ENCODE measurements at regions not wholly inside any gene's neighbourhood (a gene's known extent, or its start where the extent isn't known, plus 50 kb on each side); places are given as distances from the start of the nearest gene placed in this dataset.

DNA sequence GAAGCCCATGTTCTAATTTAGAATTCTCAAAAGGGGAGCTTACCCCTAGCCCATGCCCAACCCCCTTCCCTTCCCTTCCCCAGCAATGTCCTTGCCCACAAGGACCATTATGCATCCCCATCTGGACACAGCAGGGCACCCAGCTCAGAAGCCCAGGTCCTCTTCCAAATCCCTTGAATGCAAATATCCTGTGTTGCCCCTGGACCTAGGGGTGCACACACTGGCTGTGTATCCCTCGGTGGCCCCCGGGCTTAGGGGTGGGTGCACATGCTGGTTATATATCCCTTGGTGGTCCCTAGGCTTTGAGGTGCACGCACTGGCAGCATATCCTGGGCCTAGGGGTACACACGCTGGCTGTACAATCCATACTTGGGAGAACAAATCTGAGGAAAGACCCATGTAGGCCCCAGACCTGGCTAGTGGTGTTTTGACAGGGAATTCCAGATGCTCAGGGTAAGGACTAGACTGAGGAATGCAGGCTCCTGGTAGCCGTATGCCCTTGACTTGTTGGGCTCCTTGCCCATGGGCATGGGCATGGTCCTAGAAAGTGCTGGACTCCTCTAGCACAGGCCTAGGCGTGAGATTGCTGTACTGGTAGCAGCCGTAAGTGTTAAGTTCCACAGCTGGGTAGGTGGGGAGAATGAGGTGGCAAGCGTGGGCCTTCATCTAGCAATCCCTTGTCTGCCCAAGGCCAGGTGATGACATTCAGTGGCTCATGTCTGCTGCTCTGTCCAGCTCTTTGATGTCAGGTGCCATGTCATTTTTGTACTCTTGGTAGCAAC, 222.4 kb downstream of the OPA1 start:
- peaks cover 0 to 6% of the 10 kb centered on the region in 2 donors for H3K4me1 ChIP-seq
- no peak overlapping the region for H3K27ac ChIP-seq
- no peak overlapping the region for H3K4me3 ChIP-seq
- TF ChIP-seq POLR2AphosphoS5 (IDR thresholded peaks at IDR 0.05) (no peak), POLR2A (IDR thresholded peaks at IDR 0.05) (no peak)
- TF ChIP-seq, protein P1, sequence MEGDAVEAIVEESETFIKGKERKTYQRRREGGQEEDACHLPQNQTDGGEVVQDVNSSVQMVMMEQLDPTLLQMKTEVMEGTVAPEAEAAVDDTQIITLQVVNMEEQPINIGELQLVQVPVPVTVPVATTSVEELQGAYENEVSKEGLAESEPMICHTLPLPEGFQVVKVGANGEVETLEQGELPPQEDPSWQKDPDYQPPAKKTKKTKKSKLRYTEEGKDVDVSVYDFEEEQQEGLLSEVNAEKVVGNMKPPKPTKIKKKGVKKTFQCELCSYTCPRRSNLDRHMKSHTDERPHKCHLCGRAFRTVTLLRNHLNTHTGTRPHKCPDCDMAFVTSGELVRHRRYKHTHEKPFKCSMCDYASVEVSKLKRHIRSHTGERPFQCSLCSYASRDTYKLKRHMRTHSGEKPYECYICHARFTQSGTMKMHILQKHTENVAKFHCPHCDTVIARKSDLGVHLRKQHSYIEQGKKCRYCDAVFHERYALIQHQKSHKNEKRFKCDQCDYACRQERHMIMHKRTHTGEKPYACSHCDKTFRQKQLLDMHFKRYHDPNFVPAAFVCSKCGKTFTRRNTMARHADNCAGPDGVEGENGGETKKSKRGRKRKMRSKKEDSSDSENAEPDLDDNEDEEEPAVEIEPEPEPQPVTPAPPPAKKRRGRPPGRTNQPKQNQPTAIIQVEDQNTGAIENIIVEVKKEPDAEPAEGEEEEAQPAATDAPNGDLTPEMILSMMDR (IDR thresholded peaks at IDR 0.05), result no peak
- H3K27me3 ChIP-seq, result no peaks in the 10 kb centered on the region
- no peaks in the 10 kb centered on the region for H3K9me3 ChIP-seq
- intact Hi-C loops (cut with DNase I; ENCODE audit: low total_unique reads), result no loop called here
- DNase-seq (ENCODE audit: low spot score in 2 of 2), result no peak
- no peaks in the 10 kb centered on the region for H3K36me3 ChIP-seq

DNA sequence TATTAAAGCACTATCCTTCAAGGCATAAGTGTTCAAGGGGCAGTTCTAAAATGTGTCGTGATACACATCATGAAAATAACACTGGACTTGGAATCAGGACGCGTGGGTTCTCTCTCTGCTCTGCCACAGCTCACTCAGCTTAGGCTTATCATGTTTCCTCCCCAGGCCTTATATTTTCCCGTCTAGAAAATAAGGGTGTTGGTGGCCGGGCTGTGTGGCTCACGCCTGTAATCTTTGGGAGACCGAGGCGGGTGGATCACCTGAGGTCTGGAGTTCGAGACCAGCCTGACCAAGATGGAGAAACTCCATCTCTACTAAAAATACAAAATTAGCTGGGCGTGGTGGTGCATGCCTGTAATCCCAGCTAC, 223.0 kb downstream of the OPA1 start:
- Histone ChIP-seq H3K36me3 (no peaks in the 10 kb centered on the region), H3K27me3 (no peaks in the 10 kb centered on the region), H3K4me1 (peaks cover 0 to 6% of the 10 kb centered on the region in 2 donors), H3K27ac (no peak overlapping the region), H3K4me3 (no peak overlapping the region), H3K9me3 (no peaks in the 10 kb centered on the region)
- no peak for TF ChIP-seq POLR2A (IDR thresholded peaks at IDR 0.05)
- TF ChIP-seq, protein P1 (IDR thresholded peaks at IDR 0.05), result no peak
- TF ChIP-seq POLR2AphosphoS5 (IDR thresholded peaks at IDR 0.05), result no peak
- DNase-seq (ENCODE audit: low spot score in 2 of 2), result no peak
- intact Hi-C loops (cut with DNase I; ENCODE audit: low total_unique reads), result no loop called here

DNA sequence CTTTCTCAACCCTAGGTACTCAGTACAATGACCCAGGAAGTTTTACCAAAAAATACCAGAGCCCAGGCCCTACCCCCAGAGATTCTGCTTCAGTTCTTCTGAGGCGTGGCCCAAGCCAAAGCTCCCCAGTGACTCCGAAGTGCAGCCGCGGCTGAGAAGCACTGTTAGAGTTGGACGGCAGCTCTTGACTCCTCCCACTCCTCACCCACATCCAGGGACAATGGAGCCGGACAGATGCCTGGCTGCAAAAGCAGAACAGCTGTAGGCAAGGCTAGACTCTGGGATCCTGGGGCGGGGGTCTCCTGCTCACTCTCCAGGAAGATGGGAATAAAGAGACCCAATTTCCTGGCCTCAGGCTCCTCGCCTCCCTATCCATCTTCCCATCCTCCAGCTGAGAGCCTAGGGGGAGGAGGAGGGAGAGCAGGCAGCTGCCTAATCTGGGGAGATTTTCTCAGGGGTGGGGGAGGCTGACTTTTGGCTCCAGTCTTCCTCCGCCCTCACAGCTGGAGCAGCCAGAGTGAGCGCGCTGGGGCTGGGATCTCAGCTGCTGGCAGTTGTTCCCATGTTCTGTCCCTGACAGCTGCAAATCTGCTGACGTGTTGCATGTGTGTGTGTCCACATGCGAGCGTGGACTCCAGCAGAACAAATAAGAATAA, 223.8 kb downstream of the OPA1 start:
- H3K4me1 ChIP-seq, result peaks cover 0 to 6% of the 10 kb centered on the region in 2 donors
- intact Hi-C loops (cut with DNase I; ENCODE audit: low total_unique reads), result no loop called here
- H3K4me3 ChIP-seq, result peak overlapping the region in 2 of 3 donors; percentile 20 to 48
- TF ChIP-seq POLR2A (IDR thresholded peaks at IDR 0.05) (no peak), POLR2AphosphoS5 (IDR thresholded peaks at IDR 0.05) (peak in 1 of 3 donors; percentile 17)
- TF ChIP-seq, protein P1 (IDR thresholded peaks at IDR 0.05), result no peak
- no peaks in the 10 kb centered on the region for H3K36me3 ChIP-seq
- H3K9me3 ChIP-seq, result no peaks in the 10 kb centered on the region
- peak; percentile 65 to 69 for DNase-seq (ENCODE audit: low spot score in 2 of 2)
- H3K27ac ChIP-seq, result peak overlapping the region; percentile 21 to 66
- H3K27me3 ChIP-seq, result no peaks in the 10 kb centered on the region

DNA sequence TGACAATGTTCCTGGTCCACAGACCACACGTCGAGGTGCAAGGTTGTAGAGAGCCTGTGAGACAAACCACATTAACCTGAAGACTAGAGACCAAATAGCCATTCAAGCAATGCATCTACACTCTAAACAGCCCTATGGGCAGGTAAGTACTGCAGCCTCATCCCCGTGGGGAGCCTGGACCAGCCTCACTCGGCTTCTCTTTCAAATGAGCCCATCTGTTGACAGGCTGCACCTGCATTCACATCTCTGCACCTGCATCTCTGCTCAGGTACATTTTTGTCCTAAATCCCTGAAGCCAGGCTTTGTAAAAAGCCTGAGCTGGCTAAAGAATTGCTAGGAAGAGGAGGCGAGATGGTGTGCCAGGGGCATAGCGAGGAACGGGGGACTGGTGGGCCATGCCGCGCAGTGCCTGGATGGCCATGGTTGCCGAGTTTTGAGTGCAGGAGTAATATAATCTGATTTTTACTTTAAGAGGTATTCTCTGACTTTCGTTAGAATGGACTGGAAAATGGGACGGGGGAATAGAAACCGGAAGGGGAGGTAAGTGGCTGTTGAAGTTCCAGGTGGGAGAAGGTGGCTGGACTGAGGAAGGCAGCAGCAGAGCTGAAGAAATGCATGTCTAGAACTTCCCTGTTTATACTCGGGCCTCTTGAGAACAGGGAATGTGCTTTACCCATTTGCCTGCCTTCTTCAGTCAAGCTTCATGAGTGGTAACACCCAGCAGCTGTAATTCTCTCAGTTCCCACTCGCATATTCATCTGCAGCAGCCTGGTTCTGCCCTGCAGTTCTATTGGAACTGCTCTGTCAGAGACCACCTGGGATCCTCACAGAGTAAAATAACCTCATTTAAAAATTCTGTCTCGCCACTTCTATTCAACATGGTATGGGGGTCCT, 226.4 kb downstream of the OPA1 start:
- intact Hi-C loops (cut with DNase I; ENCODE audit: low total_unique reads), result no loop called here
- no peaks in the 10 kb centered on the region for H3K9me3 ChIP-seq
- no peak for DNase-seq (ENCODE audit: low spot score in 2 of 2)
- no peak overlapping the region for H3K4me3 ChIP-seq
- H3K27me3 ChIP-seq, result no peaks in the 10 kb centered on the region
- TF ChIP-seq, protein P1 (IDR thresholded peaks at IDR 0.05), result no peak
- TF ChIP-seq POLR2AphosphoS5 (IDR thresholded peaks at IDR 0.05) (no peak), POLR2A (IDR thresholded peaks at IDR 0.05) (no peak)
- H3K4me1 ChIP-seq, result peaks cover 0 to 6% of the 10 kb centered on the region in 2 donors
- no peaks in the 10 kb centered on the region for H3K36me3 ChIP-seq
- H3K27ac ChIP-seq, result no peak overlapping the region
